GM19397 (cell line): ENCODE measurements at regions not wholly inside any gene's neighbourhood (a gene's known extent, or its start where the extent isn't known, plus 50 kb on each side); places are given as distances from the start of the nearest gene placed in this dataset.

ENCODE experiments used
- ATAC-seq: cut with Tn5 transposase; IDR thresholded peaks from one replicate; pipeline ENCODE4 v1.9.1; 2021; ENCODE audit warnings: mild to moderate bottlenecking, moderate library complexity; ENCODE audit not compliant: unreplicated experiment

- ATAC-seq: no peak
Observed at GRCh38 chr12:114743289-114743688, 59.3 kb upstream of the TBX3 start.

GRCh38 chr12:114742363-114742762, 58.4 kb upstream of the TBX3 start:
- ATAC-seq: no peak

- no peak for ATAC-seq
Observed at GRCh38 chr12:114741940-114742339, 58.0 kb upstream of the TBX3 start.

GRCh38 chr12:114740448-114740847, 56.5 kb upstream of the TBX3 start:
- no peak for ATAC-seq

GRCh38 chr12:114738460-114739184, 54.6 kb upstream of the TBX3 start:
- ATAC-seq: no peak

GRCh38 chr12:114735680-114736374, 51.9 kb upstream of the TBX3 start:
- ATAC-seq: no peak

GRCh38 chr12:114735011-114735410, 51.0 kb upstream of the TBX3 start:
- no peak for ATAC-seq

- ATAC-seq: no peak
Observed at GRCh38 chr12:114733919-114734318, 49.9 kb upstream of the TBX3 start.
